ENCODE measurements at regions not wholly inside any gene's neighbourhood (a gene's known extent, or its start where the extent isn't known, plus 50 kb on each side); places are given as distances from the start of the nearest gene placed in this dataset.

- WGBS (ENCODE audit: missing lambda C conversion rate) = 49% methylated on average over 13 of the region's 13 CpGs
- Histone ChIP-seq H3K4me3 (no peak overlapping the region), H3K4me2 (no peak overlapping the region), H3K4me1 (no peaks in the 10 kb centered on the region), H3K27ac (no peak overlapping the region), H3K9me3 (no peaks in the 10 kb centered on the region)
- DNase-seq (ENCODE audit: low read depth in 1 of 2, low spot score in 1 of 2) (no peak), FAIRE-seq (no peak), ATAC-seq (no peak)
- TF ChIP-seq SREBF2 (IDR thresholded peaks at IDR 0.05) (no peak), EHMT2 (IDR thresholded peaks at IDR 0.05; ENCODE audit: low read depth) (no peak), CEBPB (IDR thresholded peaks at IDR 0.05) (no peak), EHF (CRISPR knock-in tag; IDR thresholded peaks at IDR 0.05) (no peak), ZC3H11A (IDR thresholded peaks at IDR 0.05) (no peak), ELK1 (IDR thresholded peaks at IDR 0.05; ENCODE audit: low read depth, low read length) (no peak), CBX2 (IDR thresholded peaks at IDR 0.05; ENCODE audit: borderline replicate concordance, low read depth) (no peak), NPAS2 (CRISPR knock-in tag; IDR thresholded peaks at IDR 0.05; ENCODE audit: borderline replicate concordance) (no peak), E2F6 (IDR thresholded peaks at IDR 0.05; ENCODE audit: borderline replicate concordance, low read depth) (no peak), TFCP2L1 (CRISPR knock-in tag; IDR thresholded peaks at IDR 0.05) (no peak), HDAC2 (IDR thresholded peaks at IDR 0.05) (no peak), ZNF302 (CRISPR knock-in tag; IDR thresholded peaks at IDR 0.05) (no peak), POLR2AphosphoS2 (conservative IDR thresholded peaks at IDR 0.05; ENCODE audit: low read length) (no peak), FOSB (CRISPR knock-in tag; IDR thresholded peaks at IDR 0.05) (no peak), FOXS1 (CRISPR knock-in tag; IDR thresholded peaks at IDR 0.05) (no peak), MAFK (IDR thresholded peaks at IDR 0.05; ENCODE audit: partially characterized antibody) (no peak), TP53 (CRISPR knock-in tag; IDR thresholded peaks at IDR 0.05) (no peak), PBX3 (IDR thresholded peaks at IDR 0.05) (no peak), PHF8 (IDR thresholded peaks at IDR 0.05; ENCODE audit: borderline replicate concordance, low read depth) (no peak)
- CTCF ChIA-PET = interaction anchor here (0.6 to 1.4 kb wide), 3 partner anchors 11 to 978 kb away, joined by 3 to 5 read pairs (median 4); no protein-coding TSS in a partner anchor
- POLR2A ChIA-PET = no interaction called here
Observed at GRCh38 chr7:54663186-54663585, 95.8 kb downstream of the SEC61G start.

GRCh38 chr7:54662701-54663100 lies 96.3 kb downstream of the SEC61G start:
- WGBS (ENCODE audit: missing lambda C conversion rate) = 35% methylated on average over 7 of the region's 7 CpGs

More at GRCh38 chr7:54662701-54663100, 96.3 kb downstream of the SEC61G start:
- Histone ChIP-seq H3K4me2 (no peak overlapping the region), H3K27ac (no peak overlapping the region), H3K4me1 (no peaks in the 10 kb centered on the region), H3K4me3 (no peak overlapping the region), H3K9me3 (no peaks in the 10 kb centered on the region)
- TF ChIP-seq ZSCAN20 (CRISPR knock-in tag; IDR thresholded peaks at IDR 0.05) (no peak), CBX2 (IDR thresholded peaks at IDR 0.05; ENCODE audit: borderline replicate concordance, low read depth) (no peak), CHD4 (IDR thresholded peaks at IDR 0.05; ENCODE audit: borderline replicate concordance) (no peak), EHF (CRISPR knock-in tag; IDR thresholded peaks at IDR 0.05) (no peak), KDM5A (IDR thresholded peaks at IDR 0.05) (no peak), ZC3H11A (IDR thresholded peaks at IDR 0.05) (no peak), CTCF (IDR thresholded peaks at IDR 0.05) (no peak), E2F6 (IDR thresholded peaks at IDR 0.05; ENCODE audit: borderline replicate concordance, low read depth) (no peak), HES2 (IDR thresholded peaks at IDR 0.05) (no peak), MAX (IDR thresholded peaks at IDR 0.05) (no peak), FOXS1 (CRISPR knock-in tag; IDR thresholded peaks at IDR 0.05) (no peak), JUNB (IDR thresholded peaks at IDR 0.05) (no peak), ZNF302 (CRISPR knock-in tag; IDR thresholded peaks at IDR 0.05) (no peak), EHMT2 (IDR thresholded peaks at IDR 0.05; ENCODE audit: low read depth) (no peak), GATA3 (IDR thresholded peaks at IDR 0.05; ENCODE audit: borderline replicate concordance) (no peak), HDAC2 (IDR thresholded peaks at IDR 0.05) (no peak), BHLHE40 (IDR thresholded peaks at IDR 0.05; ENCODE audit: low read depth, low read length) (no peak), CEBPB (IDR thresholded peaks at IDR 0.05) (no peak)
- no peak for FAIRE-seq
- ChIA-PET POLR2A (no interaction called here), CTCF (interaction anchor here (0.6 to 1.2 kb wide), 3 partner anchors 12 to 979 kb away, joined by 3 to 5 read pairs (median 3); no protein-coding TSS in a partner anchor)
- no peak for DNase-seq (ENCODE audit: low read depth in 1 of 2, low spot score in 1 of 2)
- ATAC-seq = no peak

Measured in A549 (cell line).